ENCODE measurements at regions not wholly inside any gene's neighbourhood (a gene's known extent, or its start where the extent isn't known, plus 50 kb on each side); places are given as distances from the start of the nearest gene placed in this dataset.

DNA sequence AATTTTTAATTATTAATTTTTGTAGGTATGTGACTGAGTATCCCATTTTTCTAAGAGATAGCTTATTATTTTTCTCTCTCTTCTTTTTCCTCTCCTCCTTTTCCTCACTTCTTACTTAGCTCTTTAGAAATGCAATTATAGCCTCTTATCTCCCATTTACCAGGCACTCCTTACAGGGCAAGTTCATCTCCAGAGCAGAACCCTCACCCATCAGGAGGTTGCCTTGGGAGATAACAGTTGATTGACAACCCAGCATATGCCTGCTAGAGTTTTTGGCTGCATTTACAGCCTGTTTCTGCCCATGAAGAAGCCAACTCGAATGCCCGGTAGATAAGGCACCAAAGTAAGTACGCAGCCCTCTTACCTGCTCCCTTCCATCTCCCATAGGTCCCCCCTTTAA, 572.9 kb upstream of the ZFP42 start:
- no peaks in the 10 kb centered on the region for H3K36me3 ChIP-seq (ENCODE audit: control insufficient read depth in 1 of 2, insufficient read depth in 2 of 2, low read length in 1 of 2)
- DNase-seq: no peak
- no peaks in the 10 kb centered on the region for H3K27me3 ChIP-seq (ENCODE audit: control insufficient read depth in 1 of 2, insufficient read depth in 2 of 2, low read length in 1 of 2)
- WGBS, 2 donors: 57 to 59% methylated on average over 3 of the region's 3 CpGs
- H3K27ac ChIP-seq (ENCODE audit: low read depth in 1 of 2, low read length in 2 of 2): no peak overlapping the region
- no peak for ATAC-seq (ENCODE audit: low FRiP score)
- no peak overlapping the region for H3K4me3 ChIP-seq (ENCODE audit: low read length in 2 of 2)
- H3K9me3 ChIP-seq (ENCODE audit: control insufficient read depth, low read length): peaks cover 2% of the 10 kb centered on the region
- intact Hi-C loops (cut with DNase I): no loop called here
- no peaks in the 10 kb centered on the region for H3K4me1 ChIP-seq (ENCODE audit: control insufficient read depth in 1 of 2, insufficient read depth in 2 of 2, low read length in 2 of 2)

DNA sequence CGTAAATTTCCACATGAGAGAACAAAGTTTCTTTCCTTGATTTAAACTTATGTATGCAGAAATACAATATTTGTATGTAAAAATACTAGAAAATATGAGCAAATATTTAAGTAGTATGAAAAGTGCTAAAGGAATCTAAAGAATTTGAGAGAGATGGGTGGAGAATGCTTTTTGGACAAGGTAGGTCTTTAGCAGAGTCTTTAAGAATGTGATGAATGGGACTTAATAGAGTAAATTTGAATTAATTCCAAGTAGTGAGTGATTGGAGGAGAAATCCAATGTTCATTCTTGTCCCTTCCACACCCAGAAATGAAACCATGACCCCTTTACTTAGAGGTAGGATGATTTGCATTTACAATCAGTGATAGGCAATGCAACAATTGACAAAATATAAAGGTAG, 570.9 kb upstream of the ZFP42 start:
- H3K4me3 ChIP-seq (ENCODE audit: low read length in 2 of 2): no peak overlapping the region
- WGBS, 2 donors: 71 to 79% methylated on average over 1 of the region's 1 CpG
- no peaks in the 10 kb centered on the region for H3K4me1 ChIP-seq (ENCODE audit: control insufficient read depth in 1 of 2, insufficient read depth in 2 of 2, low read length in 2 of 2)
- no peaks in the 10 kb centered on the region for H3K36me3 ChIP-seq (ENCODE audit: control insufficient read depth in 1 of 2, insufficient read depth in 2 of 2, low read length in 1 of 2)
- H3K27me3 ChIP-seq (ENCODE audit: control insufficient read depth in 1 of 2, insufficient read depth in 2 of 2, low read length in 1 of 2): no peaks in the 10 kb centered on the region
- no peak for DNase-seq
- H3K9me3 ChIP-seq (ENCODE audit: control insufficient read depth, low read length): no peaks in the 10 kb centered on the region
- intact Hi-C loops (cut with DNase I): no loop called here
- no peak overlapping the region for H3K27ac ChIP-seq (ENCODE audit: low read depth in 1 of 2, low read length in 2 of 2)
- ATAC-seq (ENCODE audit: low FRiP score): no peak

- no peak overlapping the region for H3K4me3 ChIP-seq (ENCODE audit: low read length in 2 of 2)
- H3K4me1 ChIP-seq (ENCODE audit: control insufficient read depth in 1 of 2, insufficient read depth in 2 of 2, low read length in 2 of 2): no peaks in the 10 kb centered on the region
- WGBS, 2 donors: 97 to 100% methylated on average over 2 of the region's 2 CpGs
- H3K27me3 ChIP-seq (ENCODE audit: control insufficient read depth in 1 of 2, insufficient read depth in 2 of 2, low read length in 1 of 2): no peaks in the 10 kb centered on the region
- H3K9me3 ChIP-seq (ENCODE audit: control insufficient read depth, low read length): no peaks in the 10 kb centered on the region
- no peaks in the 10 kb centered on the region for H3K36me3 ChIP-seq (ENCODE audit: control insufficient read depth in 1 of 2, insufficient read depth in 2 of 2, low read length in 1 of 2)
- intact Hi-C loops (cut with DNase I): no loop called here
- H3K27ac ChIP-seq (ENCODE audit: low read depth in 1 of 2, low read length in 2 of 2): no peak overlapping the region
- ATAC-seq (ENCODE audit: low FRiP score) (no peak), DNase-seq (no peak)
Observed at GRCh38 chr4:187426511-187426910, 569.1 kb upstream of the ZFP42 start.

DNA sequence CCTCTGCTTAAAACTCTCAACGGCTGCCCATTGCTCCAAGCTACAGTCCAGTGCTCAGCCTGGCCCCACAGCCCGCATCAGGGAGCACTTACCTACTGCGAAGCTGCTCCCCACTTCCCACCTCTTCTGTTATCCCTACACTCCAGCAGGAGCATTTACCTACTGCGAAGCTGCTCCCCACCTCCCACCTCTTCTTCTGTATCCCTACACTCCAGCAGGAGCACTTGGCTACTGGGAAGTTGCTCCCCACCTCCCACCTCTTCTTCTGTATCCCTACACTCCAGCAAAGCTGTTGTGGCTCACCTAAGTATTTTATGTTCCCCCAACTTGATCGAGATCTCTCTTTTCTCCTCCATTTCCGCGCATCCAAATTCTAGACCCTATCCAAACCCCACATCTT, 563.3 kb upstream of the ZFP42 start:
- intact Hi-C loops (cut with DNase I): no loop called here
- no peak overlapping the region for H3K4me3 ChIP-seq (ENCODE audit: low read length in 2 of 2)
- no peaks in the 10 kb centered on the region for H3K27me3 ChIP-seq (ENCODE audit: control insufficient read depth in 1 of 2, insufficient read depth in 2 of 2, low read length in 1 of 2)
- no peaks in the 10 kb centered on the region for H3K9me3 ChIP-seq (ENCODE audit: control insufficient read depth, low read length)
- WGBS, 2 donors: 87 to 89% methylated on average over 7 of the region's 7 CpGs
- DNase-seq (no peak), ATAC-seq (ENCODE audit: low FRiP score) (no peak)
- H3K27ac ChIP-seq (ENCODE audit: low read depth in 1 of 2, low read length in 2 of 2): no peak overlapping the region
- no peaks in the 10 kb centered on the region for H3K36me3 ChIP-seq (ENCODE audit: control insufficient read depth in 1 of 2, insufficient read depth in 2 of 2, low read length in 1 of 2)
- H3K4me1 ChIP-seq (ENCODE audit: control insufficient read depth in 1 of 2, insufficient read depth in 2 of 2, low read length in 2 of 2): no peaks in the 10 kb centered on the region

- Histone ChIP-seq H3K4me1 (ENCODE audit: control insufficient read depth in 1 of 2, insufficient read depth in 2 of 2, low read length in 2 of 2) (no peaks in the 10 kb centered on the region), H3K27ac (ENCODE audit: low read depth in 1 of 2, low read length in 2 of 2) (no peak overlapping the region), H3K9me3 (ENCODE audit: control insufficient read depth, low read length) (no peaks in the 10 kb centered on the region), H3K4me3 (ENCODE audit: low read length in 2 of 2) (no peak overlapping the region), H3K36me3 (ENCODE audit: control insufficient read depth in 1 of 2, insufficient read depth in 2 of 2, low read length in 1 of 2) (no peaks in the 10 kb centered on the region), H3K27me3 (ENCODE audit: control insufficient read depth in 1 of 2, insufficient read depth in 2 of 2, low read length in 1 of 2) (no peaks in the 10 kb centered on the region)
- intact Hi-C loops (cut with DNase I): no loop called here
- no peak for DNase-seq
- 84 to 90% methylated on average over 4 of the region's 4 CpGs for WGBS, 2 donors
- ATAC-seq (ENCODE audit: low FRiP score): no peak
Observed at GRCh38 chr4:187433141-187433540, 562.4 kb upstream of the ZFP42 start.

- WGBS, 2 donors: 55 to 85% methylated on average over 5 of the region's 5 CpGs
- intact Hi-C loops (cut with DNase I): no loop called here
- Histone ChIP-seq H3K4me3 (ENCODE audit: low read length in 2 of 2) (no peak overlapping the region), H3K9me3 (ENCODE audit: control insufficient read depth, low read length) (no peaks in the 10 kb centered on the region), H3K4me1 (ENCODE audit: control insufficient read depth in 1 of 2, insufficient read depth in 2 of 2, low read length in 2 of 2) (no peaks in the 10 kb centered on the region), H3K36me3 (ENCODE audit: control insufficient read depth in 1 of 2, insufficient read depth in 2 of 2, low read length in 1 of 2) (no peaks in the 10 kb centered on the region), H3K27me3 (ENCODE audit: control insufficient read depth in 1 of 2, insufficient read depth in 2 of 2, low read length in 1 of 2) (no peaks in the 10 kb centered on the region), H3K27ac (ENCODE audit: low read depth in 1 of 2, low read length in 2 of 2) (no peak overlapping the region)
- ATAC-seq (ENCODE audit: low FRiP score) (no peak), DNase-seq (no peak)
Observed at GRCh38 chr4:187436251-187436650, 559.3 kb upstream of the ZFP42 start.

GRCh38 chr4:187444061-187444460, 551.5 kb upstream of the ZFP42 start:
- H3K27ac ChIP-seq (ENCODE audit: low read depth in 1 of 2, low read length in 2 of 2): no peak overlapping the region
- intact Hi-C loops (cut with DNase I): no loop called here
- H3K27me3 ChIP-seq (ENCODE audit: control insufficient read depth in 1 of 2, insufficient read depth in 2 of 2, low read length in 1 of 2): no peaks in the 10 kb centered on the region
- no peaks in the 10 kb centered on the region for H3K36me3 ChIP-seq (ENCODE audit: control insufficient read depth in 1 of 2, insufficient read depth in 2 of 2, low read length in 1 of 2)
- no peaks in the 10 kb centered on the region for H3K9me3 ChIP-seq (ENCODE audit: control insufficient read depth, low read length)
- no peak for DNase-seq
- ATAC-seq (ENCODE audit: low FRiP score): no peak
- H3K4me1 ChIP-seq (ENCODE audit: control insufficient read depth in 1 of 2, insufficient read depth in 2 of 2, low read length in 2 of 2): no peaks in the 10 kb centered on the region
- 92 to 94% methylated on average over 3 of the region's 3 CpGs for WGBS, 2 donors
- H3K4me3 ChIP-seq (ENCODE audit: low read length in 2 of 2): no peak overlapping the region

GRCh38 chr4:187449702-187450101, 545.9 kb upstream of the ZFP42 start:
- 93 to 94% methylated on average over 3 of the region's 3 CpGs for WGBS, 2 donors
- Histone ChIP-seq H3K36me3 (ENCODE audit: control insufficient read depth in 1 of 2, insufficient read depth in 2 of 2, low read length in 1 of 2) (no peaks in the 10 kb centered on the region), H3K9me3 (ENCODE audit: control insufficient read depth, low read length) (no peaks in the 10 kb centered on the region), H3K27me3 (ENCODE audit: control insufficient read depth in 1 of 2, insufficient read depth in 2 of 2, low read length in 1 of 2) (no peaks in the 10 kb centered on the region), H3K27ac (ENCODE audit: low read depth in 1 of 2, low read length in 2 of 2) (no peak overlapping the region), H3K4me1 (ENCODE audit: control insufficient read depth in 1 of 2, insufficient read depth in 2 of 2, low read length in 2 of 2) (peaks cover 0 to 1% of the 10 kb centered on the region in 2 donors), H3K4me3 (ENCODE audit: low read length in 2 of 2) (no peak overlapping the region)
- DNase-seq: no peak
- ATAC-seq (ENCODE audit: low FRiP score): no peak
- intact Hi-C loops (cut with DNase I): no loop called here

DNA sequence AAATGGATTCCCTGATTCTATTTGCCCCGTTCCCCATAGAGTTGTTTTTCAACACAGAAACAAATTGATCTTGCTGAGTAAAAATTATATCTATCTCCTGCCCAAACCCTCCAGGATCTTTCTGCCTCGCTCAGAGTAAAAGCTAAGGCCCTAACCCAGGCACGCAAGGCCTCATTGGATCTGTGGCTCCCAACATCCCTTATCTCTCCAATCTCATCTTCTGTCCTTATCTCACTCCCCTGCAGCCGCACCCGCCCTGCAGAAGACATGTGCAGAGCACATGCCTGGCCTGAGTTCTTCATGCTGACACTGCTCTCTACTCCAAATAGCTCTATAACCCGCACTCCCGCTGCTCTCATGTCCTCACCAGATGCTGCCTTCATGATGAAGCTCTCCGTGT, 543.8 kb upstream of the ZFP42 start:
- Histone ChIP-seq H3K27ac (ENCODE audit: low read depth in 1 of 2, low read length in 2 of 2) (no peak overlapping the region), H3K36me3 (ENCODE audit: control insufficient read depth in 1 of 2, insufficient read depth in 2 of 2, low read length in 1 of 2) (no peaks in the 10 kb centered on the region), H3K4me3 (ENCODE audit: low read length in 2 of 2) (no peak overlapping the region), H3K4me1 (ENCODE audit: control insufficient read depth in 1 of 2, insufficient read depth in 2 of 2, low read length in 2 of 2) (peaks cover 0 to 1% of the 10 kb centered on the region in 2 donors), H3K27me3 (ENCODE audit: control insufficient read depth in 1 of 2, insufficient read depth in 2 of 2, low read length in 1 of 2) (no peaks in the 10 kb centered on the region), H3K9me3 (ENCODE audit: control insufficient read depth, low read length) (no peaks in the 10 kb centered on the region)
- 95 to 96% methylated on average over 8 of the region's 8 CpGs for WGBS, 2 donors
- intact Hi-C loops (cut with DNase I): no loop called here
- DNase-seq (no peak), ATAC-seq (ENCODE audit: low FRiP score) (no peak)

Measured in aorta (tissue), 5 donors.